ENCODE measurements at regions not wholly inside any gene's neighbourhood (a gene's known extent, or its start where the extent isn't known, plus 50 kb on each side); places are given as distances from the start of the nearest gene placed in this dataset.

DNA sequence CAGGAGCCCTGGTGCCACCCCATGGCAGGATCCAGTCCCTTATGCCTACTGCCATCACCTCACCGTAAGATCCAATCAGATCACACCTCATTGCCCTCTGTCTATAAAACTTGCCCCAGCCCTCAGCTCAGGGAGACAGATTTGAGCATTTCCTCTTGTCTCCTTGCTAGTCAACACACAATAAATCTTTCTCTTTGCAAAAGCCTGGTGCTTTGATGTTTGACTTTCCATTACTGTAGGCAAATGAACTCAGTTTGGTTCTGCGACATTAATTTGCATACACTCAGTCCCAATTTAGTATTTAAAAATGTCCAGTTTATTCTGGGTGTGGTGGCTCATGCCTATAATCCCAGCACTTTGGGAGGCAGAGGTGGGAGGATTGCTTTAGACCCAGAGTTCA, 188.4 kb downstream of the AEBP2 start:
- no peaks in the 10 kb centered on the region for H3K36me3 ChIP-seq (ENCODE audit: control insufficient read depth, insufficient read depth, low read length)
- DNase-seq (ENCODE audit: low read depth) (no peak), FAIRE-seq (no peak)
- no peak overlapping the region for H3K4me3 ChIP-seq (ENCODE audit: low read depth, low read length)
- TF ChIP-seq, protein P1, sequence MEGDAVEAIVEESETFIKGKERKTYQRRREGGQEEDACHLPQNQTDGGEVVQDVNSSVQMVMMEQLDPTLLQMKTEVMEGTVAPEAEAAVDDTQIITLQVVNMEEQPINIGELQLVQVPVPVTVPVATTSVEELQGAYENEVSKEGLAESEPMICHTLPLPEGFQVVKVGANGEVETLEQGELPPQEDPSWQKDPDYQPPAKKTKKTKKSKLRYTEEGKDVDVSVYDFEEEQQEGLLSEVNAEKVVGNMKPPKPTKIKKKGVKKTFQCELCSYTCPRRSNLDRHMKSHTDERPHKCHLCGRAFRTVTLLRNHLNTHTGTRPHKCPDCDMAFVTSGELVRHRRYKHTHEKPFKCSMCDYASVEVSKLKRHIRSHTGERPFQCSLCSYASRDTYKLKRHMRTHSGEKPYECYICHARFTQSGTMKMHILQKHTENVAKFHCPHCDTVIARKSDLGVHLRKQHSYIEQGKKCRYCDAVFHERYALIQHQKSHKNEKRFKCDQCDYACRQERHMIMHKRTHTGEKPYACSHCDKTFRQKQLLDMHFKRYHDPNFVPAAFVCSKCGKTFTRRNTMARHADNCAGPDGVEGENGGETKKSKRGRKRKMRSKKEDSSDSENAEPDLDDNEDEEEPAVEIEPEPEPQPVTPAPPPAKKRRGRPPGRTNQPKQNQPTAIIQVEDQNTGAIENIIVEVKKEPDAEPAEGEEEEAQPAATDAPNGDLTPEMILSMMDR (IDR thresholded peaks at IDR 0.05; ENCODE audit: insufficient read depth, low read length, severe bottlenecking), result no peak
- no peaks in the 10 kb centered on the region for H3K27me3 ChIP-seq (ENCODE audit: control insufficient read depth, insufficient read depth, low read length)

GRCh38 chr12:19630536-19630935, 191.2 kb downstream of the AEBP2 start:
- TF ChIP-seq, protein P1 (IDR thresholded peaks at IDR 0.05; ENCODE audit: insufficient read depth, low read length, severe bottlenecking), result no peak

DNA sequence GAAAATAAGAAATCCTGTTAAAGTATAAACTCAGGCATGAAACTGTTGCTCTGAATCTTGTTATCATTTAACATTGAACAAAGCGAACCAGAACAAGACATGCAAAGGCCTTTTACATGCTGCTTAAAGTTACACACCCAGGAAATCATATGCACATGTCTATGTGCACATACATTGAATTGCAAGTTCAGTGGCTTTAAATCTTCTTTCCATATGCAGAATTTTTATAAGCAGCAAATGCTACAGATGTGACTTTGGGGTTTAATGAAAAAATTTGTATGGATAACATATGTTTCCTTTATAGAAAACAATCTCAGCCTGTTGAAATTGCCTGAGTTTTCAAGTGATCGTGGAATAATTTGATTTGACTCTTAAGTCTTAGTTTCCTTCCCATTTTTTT, 193.9 kb downstream of the AEBP2 start:
- DNase-seq (ENCODE audit: low read depth) (no peak), FAIRE-seq (no peak)
- TF ChIP-seq, protein P1 (IDR thresholded peaks at IDR 0.05; ENCODE audit: insufficient read depth, low read length, severe bottlenecking), result no peak
- no peaks in the 10 kb centered on the region for H3K27me3 ChIP-seq (ENCODE audit: control insufficient read depth, insufficient read depth, low read length)
- no peaks in the 10 kb centered on the region for H3K36me3 ChIP-seq (ENCODE audit: control insufficient read depth, insufficient read depth, low read length)
- H3K4me3 ChIP-seq (ENCODE audit: low read depth, low read length), result no peak overlapping the region

More at GRCh38 chr12:19630536-19630935, 191.2 kb downstream of the AEBP2 start:
- no peak for FAIRE-seq
- Histone ChIP-seq H3K36me3 (ENCODE audit: control insufficient read depth, insufficient read depth, low read length) (no peaks in the 10 kb centered on the region), H3K27me3 (ENCODE audit: control insufficient read depth, insufficient read depth, low read length) (no peaks in the 10 kb centered on the region), H3K4me3 (ENCODE audit: low read depth, low read length) (no peak overlapping the region)
- DNase-seq (ENCODE audit: low read depth), result no peak

DNA sequence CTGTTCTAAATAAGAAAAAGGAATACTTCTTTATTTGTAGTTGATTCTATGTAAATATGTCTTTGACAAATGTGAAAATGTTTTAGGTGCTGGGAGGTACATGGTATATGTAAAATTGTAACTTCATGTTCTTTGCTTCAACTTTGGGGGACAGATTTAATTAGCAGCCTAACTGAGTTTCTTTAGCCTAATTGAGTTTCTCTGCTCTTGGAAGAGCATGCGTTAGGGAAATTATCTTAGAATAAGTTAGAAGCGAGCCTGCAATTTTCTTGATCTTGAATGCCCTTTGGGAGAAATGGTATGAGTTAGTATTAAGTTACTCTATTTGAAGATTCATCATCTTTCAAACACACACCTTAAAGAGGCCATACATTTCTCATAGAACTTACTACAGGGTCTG, 194.3 kb downstream of the AEBP2 start:
- Histone ChIP-seq H3K27me3 (ENCODE audit: control insufficient read depth, insufficient read depth, low read length) (no peaks in the 10 kb centered on the region), H3K36me3 (ENCODE audit: control insufficient read depth, insufficient read depth, low read length) (no peaks in the 10 kb centered on the region), H3K4me3 (ENCODE audit: low read depth, low read length) (no peak overlapping the region)
- DNase-seq (ENCODE audit: low read depth), result no peak
- FAIRE-seq, result no peak
- TF ChIP-seq, protein P1 (IDR thresholded peaks at IDR 0.05; ENCODE audit: insufficient read depth, low read length, severe bottlenecking), result no peak

GRCh38 chr12:19639781-19640415, 200.6 kb downstream of the AEBP2 start:
- FAIRE-seq (no peak), DNase-seq (ENCODE audit: low read depth) (no peak)
- no peaks in the 10 kb centered on the region for H3K27me3 ChIP-seq (ENCODE audit: control insufficient read depth, insufficient read depth, low read length)
- TF ChIP-seq, protein P1 (IDR thresholded peaks at IDR 0.05; ENCODE audit: insufficient read depth, low read length, severe bottlenecking), result no peak
- H3K4me3 ChIP-seq (ENCODE audit: low read depth, low read length), result no peak overlapping the region
- H3K36me3 ChIP-seq (ENCODE audit: control insufficient read depth, insufficient read depth, low read length), result no peaks in the 10 kb centered on the region

Measured in bronchial epithelial cell (primary cell).